ENCODE measurements at regions not wholly inside any gene's neighbourhood (a gene's known extent, or its start where the extent isn't known, plus 50 kb on each side); places are given as distances from the start of the nearest gene placed in this dataset.

- no peaks in the 10 kb centered on the region for H3K36me3 ChIP-seq (ENCODE audit: control insufficient read depth, insufficient read depth, low read length)
- H3K36me3 Mint-ChIP-seq = no peaks in the 10 kb centered on the region
- ATAC-seq (ENCODE audit: low read depth in 2 of 2) = no peak
- no peaks in the 10 kb centered on the region for H3K4me1 Mint-ChIP-seq
- no peak overlapping the region for H3K4me3 ChIP-seq (ENCODE audit: low read depth, low read length)
- DNase-seq = no peak
- peaks cover 1 to 25% (median 5%) of the 10 kb centered on the region in 7 donors for H3K9me3 Mint-ChIP-seq
- no peak overlapping the region for H3K27ac Mint-ChIP-seq
- no peak overlapping the region for H3K27ac ChIP-seq (ENCODE audit: insufficient read depth, low read length, poor library complexity, severe bottlenecking)
- no peaks in the 10 kb centered on the region for H3K27me3 Mint-ChIP-seq
- no peak overlapping the region for H3K4me3 Mint-ChIP-seq
- no peaks in the 10 kb centered on the region for H3K9me3 ChIP-seq (ENCODE audit: control insufficient read depth in 2 of 2, low read length in 2 of 2)
- H3K27me3 ChIP-seq (ENCODE audit: control insufficient read depth, insufficient read depth, low read length) = no peaks in the 10 kb centered on the region
- no peaks in the 10 kb centered on the region for H3K4me1 ChIP-seq (ENCODE audit: control insufficient read depth, insufficient read depth, low read length, poor library complexity, severe bottlenecking)
Measured at GRCh38 chr12:86513226-86513625, 257.0 kb upstream of the MGAT4C start.

GRCh38 chr12:86496595-86496994 lies 240.4 kb upstream of the MGAT4C start:
- ATAC-seq (ENCODE audit: low read depth in 2 of 2) = no peak

GRCh38 chr12:86484473-86484872 lies 228.3 kb upstream of the MGAT4C start:
- Histone ChIP-seq H3K27ac (ENCODE audit: insufficient read depth, low read length, poor library complexity, severe bottlenecking) (no peak overlapping the region), H3K36me3 (ENCODE audit: control insufficient read depth, insufficient read depth, low read length) (no peaks in the 10 kb centered on the region)
- H3K9me3 Mint-ChIP-seq = peaks cover 0 to 10% (median 5%) of the 10 kb centered on the region in 7 donors

More at GRCh38 chr12:86496595-86496994, 240.4 kb upstream of the MGAT4C start:
- Mint-ChIP-seq H3K4me1 (no peaks in the 10 kb centered on the region), H3K27me3 (no peaks in the 10 kb centered on the region), H3K27ac (no peak overlapping the region), H3K36me3 (no peaks in the 10 kb centered on the region), H3K4me3 (no peak overlapping the region), H3K9me3 (peaks cover 0 to 5% (median 3%) of the 10 kb centered on the region in 7 donors)
- no peak for DNase-seq
- Histone ChIP-seq H3K4me1 (ENCODE audit: control insufficient read depth, insufficient read depth, low read length, poor library complexity, severe bottlenecking) (no peaks in the 10 kb centered on the region), H3K36me3 (ENCODE audit: control insufficient read depth, insufficient read depth, low read length) (no peaks in the 10 kb centered on the region), H3K9me3 (ENCODE audit: control insufficient read depth in 2 of 2, low read length in 2 of 2) (peaks cover 0 to 2% of the 10 kb centered on the region in 2 experiments), H3K27ac (ENCODE audit: insufficient read depth, low read length, poor library complexity, severe bottlenecking) (no peak overlapping the region), H3K4me3 (ENCODE audit: low read depth, low read length) (no peak overlapping the region), H3K27me3 (ENCODE audit: control insufficient read depth, insufficient read depth, low read length) (no peaks in the 10 kb centered on the region)

GRCh38 chr12:86473231-86473630 lies 217.0 kb upstream of the MGAT4C start:
- Histone ChIP-seq H3K27me3 (ENCODE audit: control insufficient read depth, insufficient read depth, low read length) (no peaks in the 10 kb centered on the region), H3K4me3 (ENCODE audit: low read depth, low read length) (no peak overlapping the region), H3K9me3 (ENCODE audit: control insufficient read depth in 2 of 2, low read length in 2 of 2) (peaks cover 2 to 5% of the 10 kb centered on the region in 2 experiments), H3K36me3 (ENCODE audit: control insufficient read depth, insufficient read depth, low read length) (no peaks in the 10 kb centered on the region), H3K27ac (ENCODE audit: insufficient read depth, low read length, poor library complexity, severe bottlenecking) (no peak overlapping the region), H3K4me1 (ENCODE audit: control insufficient read depth, insufficient read depth, low read length, poor library complexity, severe bottlenecking) (no peaks in the 10 kb centered on the region)
- Mint-ChIP-seq H3K36me3 (no peaks in the 10 kb centered on the region), H3K4me1 (no peaks in the 10 kb centered on the region), H3K9me3 (peaks cover 1 to 19% (median 4%) of the 10 kb centered on the region in 7 donors), H3K4me3 (no peak overlapping the region), H3K27ac (no peak overlapping the region), H3K27me3 (no peaks in the 10 kb centered on the region)
- DNase-seq = no peak
- ATAC-seq (ENCODE audit: low read depth in 2 of 2) = no peak

More at GRCh38 chr12:86484473-86484872, 228.3 kb upstream of the MGAT4C start:
- no peaks in the 10 kb centered on the region for H3K27me3 Mint-ChIP-seq
- no peaks in the 10 kb centered on the region for H3K4me1 Mint-ChIP-seq
- DNase-seq = no peak
- no peak for ATAC-seq (ENCODE audit: low read depth in 2 of 2)
- Histone ChIP-seq H3K4me1 (ENCODE audit: control insufficient read depth, insufficient read depth, low read length, poor library complexity, severe bottlenecking) (no peaks in the 10 kb centered on the region), H3K27me3 (ENCODE audit: control insufficient read depth, insufficient read depth, low read length) (no peaks in the 10 kb centered on the region), H3K9me3 (ENCODE audit: control insufficient read depth in 2 of 2, low read length in 2 of 2) (peaks cover 2 to 7% of the 10 kb centered on the region in 2 experiments), H3K4me3 (ENCODE audit: low read depth, low read length) (no peak overlapping the region)
- H3K4me3 Mint-ChIP-seq = no peak overlapping the region
- H3K36me3 Mint-ChIP-seq = no peaks in the 10 kb centered on the region
- no peak overlapping the region for H3K27ac Mint-ChIP-seq

GRCh38 chr12:86456776-86457175 lies 200.6 kb upstream of the MGAT4C start:
- no peaks in the 10 kb centered on the region for H3K27me3 ChIP-seq (ENCODE audit: control insufficient read depth, insufficient read depth, low read length)
- H3K4me3 ChIP-seq (ENCODE audit: low read depth, low read length) = no peak overlapping the region
- H3K36me3 Mint-ChIP-seq = no peaks in the 10 kb centered on the region
- H3K9me3 Mint-ChIP-seq = peaks cover 0 to 5% (median 0%) of the 10 kb centered on the region in 7 donors
- DNase-seq (no peak), ATAC-seq (ENCODE audit: low read depth in 2 of 2) (no peak)
- no peaks in the 10 kb centered on the region for H3K27me3 Mint-ChIP-seq
- H3K27ac Mint-ChIP-seq = no peak overlapping the region
- no peaks in the 10 kb centered on the region for H3K9me3 ChIP-seq (ENCODE audit: control insufficient read depth in 2 of 2, low read length in 2 of 2)
- H3K4me3 Mint-ChIP-seq = no peak overlapping the region
- H3K36me3 ChIP-seq (ENCODE audit: control insufficient read depth, insufficient read depth, low read length) = no peaks in the 10 kb centered on the region
- no peak overlapping the region for H3K27ac ChIP-seq (ENCODE audit: insufficient read depth, low read length, poor library complexity, severe bottlenecking)
- no peaks in the 10 kb centered on the region for H3K4me1 ChIP-seq (ENCODE audit: control insufficient read depth, insufficient read depth, low read length, poor library complexity, severe bottlenecking)
- H3K4me1 Mint-ChIP-seq = no peaks in the 10 kb centered on the region

- Histone ChIP-seq H3K27me3 (ENCODE audit: control insufficient read depth, insufficient read depth, low read length) (no peaks in the 10 kb centered on the region), H3K27ac (ENCODE audit: insufficient read depth, low read length, poor library complexity, severe bottlenecking) (no peak overlapping the region), H3K4me1 (ENCODE audit: control insufficient read depth, insufficient read depth, low read length, poor library complexity, severe bottlenecking) (no peaks in the 10 kb centered on the region), H3K36me3 (ENCODE audit: control insufficient read depth, insufficient read depth, low read length) (no peaks in the 10 kb centered on the region), H3K9me3 (ENCODE audit: control insufficient read depth in 2 of 2, low read length in 2 of 2) (no peaks in the 10 kb centered on the region), H3K4me3 (ENCODE audit: low read depth, low read length) (no peak overlapping the region)
- no peaks in the 10 kb centered on the region for H3K27me3 Mint-ChIP-seq
- no peaks in the 10 kb centered on the region for H3K36me3 Mint-ChIP-seq
- H3K9me3 Mint-ChIP-seq = peaks cover 0 to 5% (median 2%) of the 10 kb centered on the region in 7 donors
- ATAC-seq (ENCODE audit: low read depth in 2 of 2) = no peak
- no peak overlapping the region for H3K4me3 Mint-ChIP-seq
- no peak for DNase-seq
- H3K27ac Mint-ChIP-seq = no peak overlapping the region
- H3K4me1 Mint-ChIP-seq = no peaks in the 10 kb centered on the region
Measured at GRCh38 chr12:86456241-86456640, 200.1 kb upstream of the MGAT4C start.

- DNase-seq (no peak), ATAC-seq (ENCODE audit: low read depth in 2 of 2) (no peak)
- no peaks in the 10 kb centered on the region for H3K36me3 ChIP-seq (ENCODE audit: control insufficient read depth, insufficient read depth, low read length)
- Mint-ChIP-seq H3K27ac (no peak overlapping the region), H3K36me3 (no peaks in the 10 kb centered on the region), H3K4me3 (no peak overlapping the region), H3K4me1 (no peaks in the 10 kb centered on the region), H3K27me3 (no peaks in the 10 kb centered on the region), H3K9me3 (peaks cover 0 to 13% (median 3%) of the 10 kb centered on the region in 7 donors)
- H3K27ac ChIP-seq (ENCODE audit: insufficient read depth, low read length, poor library complexity, severe bottlenecking) = no peak overlapping the region
- H3K9me3 ChIP-seq (ENCODE audit: control insufficient read depth in 2 of 2, low read length in 2 of 2) = peaks cover 0 to 2% of the 10 kb centered on the region in 2 experiments
- H3K4me1 ChIP-seq (ENCODE audit: control insufficient read depth, insufficient read depth, low read length, poor library complexity, severe bottlenecking) = no peaks in the 10 kb centered on the region
- no peak overlapping the region for H3K4me3 ChIP-seq (ENCODE audit: low read depth, low read length)
- no peaks in the 10 kb centered on the region for H3K27me3 ChIP-seq (ENCODE audit: control insufficient read depth, insufficient read depth, low read length)
Measured at GRCh38 chr12:86445356-86445755, 189.2 kb upstream of the MGAT4C start.

- no peak overlapping the region for H3K4me3 Mint-ChIP-seq
- DNase-seq (no peak), ATAC-seq (ENCODE audit: low read depth in 2 of 2) (no peak)
- Histone ChIP-seq H3K9me3 (ENCODE audit: control insufficient read depth in 2 of 2, low read length in 2 of 2) (peaks cover 0 to 6% of the 10 kb centered on the region in 2 experiments), H3K27ac (ENCODE audit: insufficient read depth, low read length, poor library complexity, severe bottlenecking) (no peak overlapping the region), H3K27me3 (ENCODE audit: control insufficient read depth, insufficient read depth, low read length) (no peaks in the 10 kb centered on the region), H3K4me3 (ENCODE audit: low read depth, low read length) (no peak overlapping the region), H3K36me3 (ENCODE audit: control insufficient read depth, insufficient read depth, low read length) (no peaks in the 10 kb centered on the region), H3K4me1 (ENCODE audit: control insufficient read depth, insufficient read depth, low read length, poor library complexity, severe bottlenecking) (no peaks in the 10 kb centered on the region)
- H3K36me3 Mint-ChIP-seq = no peaks in the 10 kb centered on the region
- H3K27ac Mint-ChIP-seq = no peak overlapping the region
- no peaks in the 10 kb centered on the region for H3K27me3 Mint-ChIP-seq
- peaks cover 3 to 11% (median 9%) of the 10 kb centered on the region in 7 donors for H3K9me3 Mint-ChIP-seq
- H3K4me1 Mint-ChIP-seq = no peaks in the 10 kb centered on the region
Measured at GRCh38 chr12:86435053-86435452, 178.9 kb upstream of the MGAT4C start.
